ENCODE measurements at regions not wholly inside any gene's neighbourhood (a gene's known extent, or its start where the extent isn't known, plus 50 kb on each side); places are given as distances from the start of the nearest gene placed in this dataset.
"Not testable (repeated sequence)": the region's sequence is repeated elsewhere in the genome, so short reads cannot be mapped to it uniquely, and the experiment has no call there.

- no peak for DNase-seq
Measured at GRCh38 chr1:43108080-43108479, 64.0 kb downstream of the EBNA1BP2 start.

GRCh38 chr1:43107664-43108063 lies 64.4 kb downstream of the EBNA1BP2 start:
- DNase-seq = no peak

- no peak for DNase-seq
Measured at GRCh38 chr1:43104027-43104763, 67.9 kb downstream of the EBNA1BP2 start.

- no peak for DNase-seq
Measured at GRCh38 chr1:43101061-43101460, 71.0 kb downstream of the EBNA1BP2 start.

GRCh38 chr1:43098200-43098599 lies 73.9 kb downstream of the EBNA1BP2 start:
- DNase-seq = no peak

- DNase-seq = not testable (repeated sequence)
Measured at GRCh38 chr1:43096528-43096927, 75.6 kb downstream of the EBNA1BP2 start.

- not testable (repeated sequence) for DNase-seq
Measured at GRCh38 chr1:43090812-43091211, 81.3 kb downstream of the EBNA1BP2 start.

- DNase-seq = not testable (repeated sequence)
Measured at GRCh38 chr1:43090157-43090556, 81.9 kb downstream of the EBNA1BP2 start.

- no peak for DNase-seq
Measured at GRCh38 chr1:43083375-43083891, 88.7 kb downstream of the EBNA1BP2 start.

- no peak for DNase-seq
Measured at GRCh38 chr1:43082740-43083139, 89.3 kb downstream of the EBNA1BP2 start.

- no peak for DNase-seq
Measured at GRCh38 chr1:43077273-43077672, 94.8 kb downstream of the EBNA1BP2 start.

- DNase-seq = no peak
Measured at GRCh38 chr1:43074709-43075108, 97.4 kb downstream of the EBNA1BP2 start.

- DNase-seq = no peak
Measured at GRCh38 chr1:43074244-43074643, 97.8 kb downstream of the EBNA1BP2 start.

GRCh38 chr1:43073490-43074230 lies 98.4 kb downstream of the EBNA1BP2 start:
- DNase-seq = peak; percentile 80

- no peak for DNase-seq
Measured at GRCh38 chr1:43072314-43072713, 99.8 kb downstream of the EBNA1BP2 start.

- no peak for DNase-seq
Measured at GRCh38 chr1:43071241-43071640, 100.8 kb downstream of the EBNA1BP2 start.

GRCh38 chr1:43069461-43070050 lies 102.5 kb downstream of the EBNA1BP2 start:
- no peak for DNase-seq

- DNase-seq = no peak
Measured at GRCh38 chr1:43068911-43069310, 103.2 kb downstream of the EBNA1BP2 start.

GRCh38 chr1:43067977-43068751 lies 103.9 kb downstream of the EBNA1BP2 start:
- DNase-seq = no peak

- DNase-seq = no peak
Measured at GRCh38 chr1:43067233-43067745, 104.8 kb downstream of the EBNA1BP2 start.

- no peak for DNase-seq
Measured at GRCh38 chr1:43066578-43066977, 105.5 kb downstream of the EBNA1BP2 start.

- DNase-seq = no peak
Measured at GRCh38 chr1:43065616-43066399, 106.3 kb downstream of the EBNA1BP2 start.

Measured in activated CD4-positive, alpha-beta T cell treated with anti-CD3 and anti-CD28 coated beads for 48 hours (primary cell).